ENCODE measurements at regions not wholly inside any gene's neighbourhood (a gene's known extent, or its start where the extent isn't known, plus 50 kb on each side); places are given as distances from the start of the nearest gene placed in this dataset.

DNA sequence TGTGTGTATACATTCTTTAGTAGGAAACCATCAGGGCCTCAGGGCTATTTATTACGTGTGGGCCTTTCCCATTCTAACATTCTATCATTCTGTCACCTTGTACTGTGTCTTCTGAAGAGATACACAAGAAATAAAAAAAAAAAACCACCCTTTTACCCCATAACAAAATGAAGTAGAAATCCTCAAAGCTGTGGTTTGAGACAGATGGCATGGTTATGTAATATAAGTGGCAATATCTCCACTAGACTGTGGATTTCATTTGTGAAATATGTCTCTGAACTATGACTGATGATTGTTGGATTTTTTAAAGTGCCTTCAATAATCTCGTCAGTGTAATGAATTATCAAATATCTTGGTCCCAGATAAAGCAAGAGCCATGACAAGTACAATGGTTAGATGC, 150.0 kb upstream of the BLID start:
- no peak overlapping the region for H3K4me3 ChIP-seq (replicated peaks; ENCODE audit: low read depth, low read length)
- DNase-seq (ENCODE audit: low read depth): no peak
- TF ChIP-seq, protein P1, sequence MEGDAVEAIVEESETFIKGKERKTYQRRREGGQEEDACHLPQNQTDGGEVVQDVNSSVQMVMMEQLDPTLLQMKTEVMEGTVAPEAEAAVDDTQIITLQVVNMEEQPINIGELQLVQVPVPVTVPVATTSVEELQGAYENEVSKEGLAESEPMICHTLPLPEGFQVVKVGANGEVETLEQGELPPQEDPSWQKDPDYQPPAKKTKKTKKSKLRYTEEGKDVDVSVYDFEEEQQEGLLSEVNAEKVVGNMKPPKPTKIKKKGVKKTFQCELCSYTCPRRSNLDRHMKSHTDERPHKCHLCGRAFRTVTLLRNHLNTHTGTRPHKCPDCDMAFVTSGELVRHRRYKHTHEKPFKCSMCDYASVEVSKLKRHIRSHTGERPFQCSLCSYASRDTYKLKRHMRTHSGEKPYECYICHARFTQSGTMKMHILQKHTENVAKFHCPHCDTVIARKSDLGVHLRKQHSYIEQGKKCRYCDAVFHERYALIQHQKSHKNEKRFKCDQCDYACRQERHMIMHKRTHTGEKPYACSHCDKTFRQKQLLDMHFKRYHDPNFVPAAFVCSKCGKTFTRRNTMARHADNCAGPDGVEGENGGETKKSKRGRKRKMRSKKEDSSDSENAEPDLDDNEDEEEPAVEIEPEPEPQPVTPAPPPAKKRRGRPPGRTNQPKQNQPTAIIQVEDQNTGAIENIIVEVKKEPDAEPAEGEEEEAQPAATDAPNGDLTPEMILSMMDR (IDR thresholded peaks at IDR 0.05; ENCODE audit: low read length, missing control alignments): no peak

DNA sequence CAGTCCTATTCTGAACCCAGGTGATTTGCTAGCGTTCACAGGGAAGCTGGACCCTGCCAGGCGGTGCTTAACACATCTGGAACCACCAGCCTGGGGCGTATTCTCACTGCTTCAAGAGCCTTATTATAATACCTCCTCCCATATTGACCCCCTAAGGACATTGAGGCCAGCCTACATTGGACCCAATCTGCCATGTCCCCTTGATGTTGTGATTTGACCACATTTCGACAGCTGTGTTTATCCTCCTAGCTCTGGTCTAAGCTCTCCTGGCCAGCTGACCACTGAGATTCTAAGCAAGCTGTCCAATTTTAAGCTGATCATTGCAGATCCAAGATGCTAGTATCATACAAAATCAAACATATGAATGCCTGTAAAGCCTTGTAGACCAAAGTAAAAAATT, 148.1 kb upstream of the BLID start:
- DNase-seq (ENCODE audit: low read depth): no peak
- no peak overlapping the region for H3K4me3 ChIP-seq (replicated peaks; ENCODE audit: low read depth, low read length)
- TF ChIP-seq, protein P1 (IDR thresholded peaks at IDR 0.05; ENCODE audit: low read length, missing control alignments): no peak

DNA sequence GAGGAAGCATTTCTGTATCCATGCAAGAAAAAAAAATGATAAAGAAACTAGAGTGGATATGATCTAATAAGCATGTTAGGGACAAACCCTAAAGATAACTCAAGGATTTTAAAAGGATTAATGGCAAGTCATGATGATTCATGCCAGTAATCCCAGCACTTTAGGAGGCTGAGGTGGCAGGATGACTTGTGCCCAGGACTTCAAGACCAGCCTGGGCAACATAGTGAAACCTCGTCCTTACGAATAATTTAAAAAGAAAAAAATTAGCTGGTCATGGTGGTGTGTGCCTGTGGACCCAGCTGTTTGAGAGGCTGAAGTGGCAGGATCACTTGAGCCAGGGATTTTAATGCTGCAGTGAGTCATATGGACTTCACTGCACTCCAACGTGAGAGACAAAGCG, 145.5 kb upstream of the BLID start:
- TF ChIP-seq, protein P1 (IDR thresholded peaks at IDR 0.05; ENCODE audit: low read length, missing control alignments): no peak
- no peak for DNase-seq (ENCODE audit: low read depth)

DNA sequence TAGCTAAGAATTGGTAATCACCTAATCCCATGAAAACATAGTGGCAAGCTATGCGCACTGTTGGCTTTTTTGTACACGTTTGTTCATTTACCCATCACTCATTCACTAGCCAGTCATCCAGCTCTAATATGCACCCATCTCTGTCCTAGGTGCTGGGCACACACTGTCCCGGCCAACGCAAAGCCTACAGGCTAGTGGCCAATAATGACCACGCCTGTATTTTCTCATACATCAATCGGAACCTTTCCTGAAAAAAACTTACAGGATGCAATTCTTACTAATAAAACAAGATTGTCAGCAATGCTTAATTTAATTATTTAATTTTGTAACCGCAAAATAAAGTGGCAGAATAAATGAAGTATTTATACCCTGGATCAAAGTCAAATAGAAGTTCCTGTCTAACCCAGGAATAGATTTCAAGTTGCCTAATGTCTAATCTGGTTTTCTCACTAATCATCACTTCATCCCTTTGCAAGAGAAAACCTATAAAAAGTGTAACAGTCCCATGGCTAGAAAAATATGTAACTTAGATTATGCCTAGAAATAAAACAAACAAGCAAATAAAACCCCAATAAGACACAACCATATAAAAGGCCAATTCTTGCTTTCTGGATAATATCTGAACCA, 143.3 kb upstream of the BLID start:
- H3K4me3 ChIP-seq (replicated peaks; ENCODE audit: low read depth, low read length): no peak overlapping the region
- TF ChIP-seq, protein P1 (IDR thresholded peaks at IDR 0.05; ENCODE audit: low read length, missing control alignments): no peak
- no peak for DNase-seq (ENCODE audit: low read depth)

More for the DNA sequence above, 145.5 kb upstream of the BLID start:
- no peak overlapping the region for H3K4me3 ChIP-seq (replicated peaks; ENCODE audit: low read depth, low read length)

DNA sequence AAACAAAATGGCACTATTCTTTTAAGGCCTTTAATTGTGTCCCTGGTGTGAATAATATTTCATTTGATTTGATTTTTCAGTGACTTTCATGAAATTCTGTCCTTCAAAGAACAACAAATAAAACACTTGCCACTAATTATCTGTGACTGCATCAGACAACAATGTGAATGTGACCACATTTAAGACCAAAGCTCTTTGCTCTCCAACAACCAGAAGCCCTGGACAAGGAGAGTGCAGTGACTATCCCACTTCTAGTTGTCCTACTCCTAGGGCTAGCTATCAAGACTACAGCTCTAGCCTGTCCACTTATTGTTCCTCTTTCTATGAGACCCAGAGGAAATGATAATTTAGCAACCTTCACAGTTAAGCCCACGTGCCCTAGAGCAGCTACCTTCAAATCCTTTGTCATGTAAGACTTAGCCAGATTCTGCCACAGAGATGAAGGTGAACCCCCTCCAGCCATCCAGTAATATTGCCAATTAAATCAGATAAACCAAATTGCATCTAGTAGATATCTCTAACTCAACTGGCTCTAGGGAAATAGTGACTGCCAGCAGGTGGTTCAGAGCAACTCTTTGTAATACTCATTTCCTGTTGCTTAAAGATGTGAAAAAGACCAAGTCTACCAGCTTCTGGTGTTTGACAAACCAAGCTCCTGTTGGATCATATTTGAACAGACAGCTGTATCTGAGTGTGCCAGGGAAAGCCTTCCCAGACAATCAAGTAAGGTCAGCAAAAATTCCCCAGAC, 142.6 kb upstream of the BLID start:
- TF ChIP-seq, protein P1 (IDR thresholded peaks at IDR 0.05; ENCODE audit: low read length, missing control alignments): no peak
- DNase-seq (ENCODE audit: low read depth): no peak
- no peak overlapping the region for H3K4me3 ChIP-seq (replicated peaks; ENCODE audit: low read depth, low read length)

DNA sequence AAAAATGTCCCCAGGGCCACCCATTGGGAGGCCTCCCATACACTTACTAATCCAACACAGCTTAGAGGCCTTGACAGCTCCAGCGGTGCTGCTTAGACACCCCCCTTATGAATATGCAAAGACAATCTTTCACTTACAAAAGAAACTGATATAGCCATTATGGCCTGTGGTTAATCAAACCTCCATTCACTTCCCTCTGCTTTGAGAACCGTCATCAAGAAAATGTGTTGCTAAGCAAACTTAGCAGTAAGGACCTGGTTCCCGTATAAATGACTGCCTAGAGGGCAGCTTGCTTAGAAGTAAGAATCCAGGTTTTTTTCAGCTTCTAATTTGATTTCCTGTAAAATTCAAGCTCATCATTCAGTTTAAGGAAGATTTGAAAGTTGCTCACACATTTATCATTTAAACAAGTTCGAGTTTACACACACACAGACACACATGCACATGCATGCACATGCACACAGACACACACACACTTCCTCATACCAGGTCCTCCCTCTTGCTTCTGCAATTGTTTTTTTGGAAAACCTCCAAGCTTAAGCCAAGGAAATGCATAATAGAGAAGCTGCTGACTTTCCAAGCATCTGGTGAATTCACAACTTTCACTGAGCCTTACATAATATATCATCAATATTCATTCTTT, 137.7 kb upstream of the BLID start:
- peak; percentile 58 for DNase-seq (ENCODE audit: low read depth)

More for the DNA sequence above, 137.7 kb upstream of the BLID start:
- H3K4me3 ChIP-seq (replicated peaks; ENCODE audit: low read depth, low read length): no peak overlapping the region
- TF ChIP-seq, protein P1 (IDR thresholded peaks at IDR 0.05; ENCODE audit: low read length, missing control alignments): no peak

Data from fibroblast of pulmonary artery (primary cell).